ENCODE measurements at regions not wholly inside any gene's neighbourhood (a gene's known extent, or its start where the extent isn't known, plus 50 kb on each side); places are given as distances from the start of the nearest gene placed in this dataset.

DNA sequence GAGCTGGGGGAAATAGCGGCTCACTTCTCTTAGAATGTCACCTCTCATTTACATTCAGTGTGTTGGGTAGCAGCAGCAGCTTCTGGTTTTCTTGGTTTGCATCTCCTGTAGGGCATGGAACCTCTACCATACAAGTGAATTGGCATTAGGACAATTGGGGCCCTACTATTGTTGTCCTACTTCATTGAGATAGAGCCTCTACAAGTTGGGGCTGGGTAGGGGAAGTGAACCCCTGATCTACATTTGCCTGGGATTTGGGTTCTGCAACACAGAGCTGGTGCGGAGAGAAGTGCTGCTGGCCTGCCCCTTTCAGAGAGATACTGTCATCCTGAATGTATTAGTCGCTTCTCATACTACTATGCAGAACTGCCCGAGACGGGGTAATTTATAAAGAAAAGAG, 391.6 kb upstream of the HS6ST1 start:
- Histone ChIP-seq H3K4me1 (ENCODE audit: insufficient read depth, low read length) (no peaks in the 10 kb centered on the region), H3K9ac (ENCODE audit: low read length) (no peak overlapping the region), H3K9me2 (replicated peaks; ENCODE audit: low read length) (no peaks in the 10 kb centered on the region), H3K27ac (ENCODE audit: low read length) (no peak overlapping the region), H2AFZ (ENCODE audit: low read length) (no peak overlapping the region), H3K36me3 (ENCODE audit: low read depth, low read length) (no peaks in the 10 kb centered on the region), H3K4me2 (ENCODE audit: low read length) (no peak overlapping the region), H3K9me3 (ENCODE audit: low read length) (peaks cover 8% of the 10 kb centered on the region; the same call in 1 of the 2 replicates), H3K4me3 (ENCODE audit: low read length) (no peak overlapping the region), H3K79me2 (ENCODE audit: low read length) (no peaks in the 10 kb centered on the region), H3K27me3 (ENCODE audit: low read length) (no peaks in the 10 kb centered on the region; the same call in 1 of the 2 replicates), H4K20me1 (ENCODE audit: low read length) (no peaks in the 10 kb centered on the region), H3F3A (ENCODE audit: low read length, unreplicated experiment) (no peaks in the 10 kb centered on the region)
- ChIA-PET POLR2A (ENCODE audit: unreplicated experiment) (no interaction called here), CTCF (no interaction called here)
- BruUV-seq (replicated peaks), result no TSS peak
- intact Hi-C loops (cut with micrococcal nuclease), result no loop called here
- no peak for TF ChIP-seq CTCF (conservative IDR thresholded peaks at IDR 0.05; ENCODE audit: low read depth, low read length)
- TF ChIP-seq EZH2 (IDR thresholded peaks at IDR 0.05; ENCODE audit: low read length, unreplicated experiment), result no peak
- no peak for TF ChIP-seq EZH2phosphoT487 (IDR thresholded peaks at IDR 0.05; ENCODE audit: borderline replicate concordance, low read length)
- DNase-seq (no peak), ATAC-seq (no peak)

DNA sequence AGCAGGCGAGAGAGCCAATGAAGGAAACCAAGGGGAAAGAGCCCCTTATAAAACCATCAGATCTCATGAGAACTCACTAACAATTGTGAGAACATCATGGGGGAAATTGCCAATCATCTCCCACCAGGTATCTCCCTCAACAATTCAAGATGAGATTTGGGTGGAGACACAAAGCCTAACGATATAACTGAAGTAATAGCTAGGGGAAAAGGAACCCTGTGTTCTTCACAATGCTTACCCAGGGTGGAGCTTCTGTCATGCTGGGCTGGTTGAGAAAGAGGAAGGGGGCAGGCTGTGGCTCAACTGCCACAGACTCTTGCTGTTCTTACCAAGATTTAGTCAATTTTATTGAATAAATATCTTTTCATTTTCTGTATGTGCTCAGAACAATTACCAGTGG, 392.1 kb upstream of the HS6ST1 start:
- Histone ChIP-seq H2AFZ (ENCODE audit: low read length) (no peak overlapping the region), H3K36me3 (ENCODE audit: low read depth, low read length) (no peaks in the 10 kb centered on the region), H3F3A (ENCODE audit: low read length, unreplicated experiment) (no peaks in the 10 kb centered on the region), H3K9me3 (ENCODE audit: low read length) (peaks cover 7% of the 10 kb centered on the region; the same call in 1 of the 2 replicates), H3K4me2 (ENCODE audit: low read length) (no peak overlapping the region), H3K4me1 (ENCODE audit: insufficient read depth, low read length) (no peaks in the 10 kb centered on the region), H3K27ac (ENCODE audit: low read length) (no peak overlapping the region), H3K4me3 (ENCODE audit: low read length) (no peak overlapping the region), H3K27me3 (ENCODE audit: low read length) (peaks cover 3% of the 10 kb centered on the region), H3K9me2 (replicated peaks; ENCODE audit: low read length) (no peaks in the 10 kb centered on the region), H3K9ac (ENCODE audit: low read length) (no peak overlapping the region), H3K79me2 (ENCODE audit: low read length) (no peaks in the 10 kb centered on the region), H4K20me1 (ENCODE audit: low read length) (no peaks in the 10 kb centered on the region)
- no TSS peak for BruUV-seq (replicated peaks)
- CTCF ChIA-PET, result no interaction called here
- TF ChIP-seq CTCF (conservative IDR thresholded peaks at IDR 0.05; ENCODE audit: low read depth, low read length) (no peak), EZH2 (IDR thresholded peaks at IDR 0.05; ENCODE audit: low read length, unreplicated experiment) (no peak), EZH2phosphoT487 (IDR thresholded peaks at IDR 0.05; ENCODE audit: borderline replicate concordance, low read length) (no peak)
- POLR2A ChIA-PET (ENCODE audit: unreplicated experiment), result no interaction called here
- intact Hi-C loops (cut with micrococcal nuclease), result no loop called here
- ATAC-seq (no peak), DNase-seq (no peak)

DNA sequence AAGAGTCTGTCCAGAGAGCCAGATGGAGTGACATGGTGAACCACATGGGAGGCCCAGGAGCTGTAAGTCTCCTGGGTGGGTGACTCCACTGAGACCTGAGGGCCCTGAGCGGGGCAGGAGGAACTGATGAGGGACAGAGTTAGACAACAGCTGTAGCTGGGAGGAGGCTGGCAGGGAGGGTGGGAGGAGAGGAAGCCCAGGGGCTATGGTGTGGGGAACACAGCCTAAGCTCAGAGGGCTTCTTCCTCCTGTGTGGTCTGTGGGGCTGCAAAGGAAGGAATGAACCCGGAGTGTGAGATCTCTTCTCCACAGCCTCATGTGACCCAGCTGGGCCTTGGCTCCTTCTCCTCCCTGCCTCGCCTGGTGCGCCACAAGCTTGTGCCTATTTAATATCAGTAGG, 395.6 kb upstream of the HS6ST1 start:
- no TSS peak for BruUV-seq (replicated peaks)
- H3K36me3 ChIP-seq (ENCODE audit: low read depth, low read length), result no peaks in the 10 kb centered on the region
- no peaks in the 10 kb centered on the region for H4K20me1 ChIP-seq (ENCODE audit: low read length)
- CTCF ChIA-PET, result no interaction called here
- no peak overlapping the region for H3K9ac ChIP-seq (ENCODE audit: low read length)
- no peak for TF ChIP-seq EZH2 (IDR thresholded peaks at IDR 0.05; ENCODE audit: low read length, unreplicated experiment)
- TF ChIP-seq EZH2phosphoT487 (IDR thresholded peaks at IDR 0.05; ENCODE audit: borderline replicate concordance, low read length), result no peak
- no peak for TF ChIP-seq CTCF (conservative IDR thresholded peaks at IDR 0.05; ENCODE audit: low read depth, low read length)
- peaks cover 30% of the 10 kb centered on the region for H3K27me3 ChIP-seq (ENCODE audit: low read length)
- H3K4me3 ChIP-seq (ENCODE audit: low read length), result no peak overlapping the region
- no peaks in the 10 kb centered on the region for H3K9me3 ChIP-seq (ENCODE audit: low read length)
- ATAC-seq (no peak), DNase-seq (no peak)
- no peak overlapping the region for H3K4me2 ChIP-seq (ENCODE audit: low read length)
- no peaks in the 10 kb centered on the region for H3F3A ChIP-seq (ENCODE audit: low read length, unreplicated experiment)
- H3K79me2 ChIP-seq (ENCODE audit: low read length), result no peaks in the 10 kb centered on the region
- no peak overlapping the region for H2AFZ ChIP-seq (ENCODE audit: low read length)
- H3K4me1 ChIP-seq (ENCODE audit: insufficient read depth, low read length), result no peaks in the 10 kb centered on the region
- no peaks in the 10 kb centered on the region for H3K9me2 ChIP-seq (replicated peaks; ENCODE audit: low read length)
- H3K27ac ChIP-seq (ENCODE audit: low read length), result no peak overlapping the region
- POLR2A ChIA-PET (ENCODE audit: unreplicated experiment), result no interaction called here
- intact Hi-C loops (cut with micrococcal nuclease), result no loop called here
